ENCODE measurements at regions not wholly inside any gene's neighbourhood (a gene's known extent, or its start where the extent isn't known, plus 50 kb on each side); places are given as distances from the start of the nearest gene placed in this dataset.
"Not testable (repeated sequence)": the region's sequence is repeated elsewhere in the genome, so short reads cannot be mapped to it uniquely, and the experiment has no call there.

DNA sequence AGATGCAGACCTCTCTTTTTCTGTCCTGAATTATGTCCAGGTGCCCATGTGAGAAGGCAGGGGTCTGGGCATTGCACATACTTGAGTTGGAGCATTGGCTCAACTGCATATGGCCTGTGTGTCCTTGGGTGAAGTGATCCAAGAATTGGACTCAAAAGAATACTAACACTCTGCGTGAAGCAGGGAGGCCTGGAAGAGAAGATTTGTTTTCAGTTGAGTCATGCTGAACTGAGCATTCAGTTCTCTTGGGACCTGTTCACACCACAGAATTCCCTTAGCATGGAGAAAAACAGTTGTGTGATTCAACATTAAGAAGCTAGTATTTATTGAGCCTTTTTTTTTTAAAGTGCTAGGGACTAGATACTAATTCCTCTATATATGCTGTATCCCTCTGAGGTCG, 164.7 kb upstream of the TBX3 start:
- no peak for DNase-seq

GRCh38 chr12:114847441-114848035, 163.6 kb upstream of the TBX3 start:
- no peak for DNase-seq

- no peak for DNase-seq
These were observed 162.8 kb upstream of the TBX3 start for GRCh38 chr12:114846771-114847170.

GRCh38 chr12:114841557-114842251, 157.7 kb upstream of the TBX3 start:
- no peak for DNase-seq

DNA sequence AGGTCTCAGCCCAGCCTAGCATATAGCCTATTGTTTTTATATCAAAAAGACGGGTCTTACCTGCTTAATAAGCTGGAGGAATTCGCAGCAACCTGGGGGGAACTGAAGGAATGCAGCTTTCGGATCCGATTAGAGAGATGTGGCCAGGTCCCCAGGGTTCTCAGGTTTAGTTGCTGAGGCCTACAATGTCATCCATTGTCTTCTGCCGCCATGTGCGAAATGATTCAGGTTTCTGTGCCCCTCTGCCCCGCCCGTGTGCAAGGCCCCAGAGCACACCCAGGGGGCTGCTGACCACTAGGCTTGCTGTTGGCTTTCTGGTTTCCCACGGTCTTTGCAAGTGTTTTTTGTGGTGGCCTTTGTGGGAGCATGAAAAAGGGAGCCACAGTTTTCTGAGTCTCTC, 154.5 kb upstream of the TBX3 start:
- DNase-seq, result no peak

DNA sequence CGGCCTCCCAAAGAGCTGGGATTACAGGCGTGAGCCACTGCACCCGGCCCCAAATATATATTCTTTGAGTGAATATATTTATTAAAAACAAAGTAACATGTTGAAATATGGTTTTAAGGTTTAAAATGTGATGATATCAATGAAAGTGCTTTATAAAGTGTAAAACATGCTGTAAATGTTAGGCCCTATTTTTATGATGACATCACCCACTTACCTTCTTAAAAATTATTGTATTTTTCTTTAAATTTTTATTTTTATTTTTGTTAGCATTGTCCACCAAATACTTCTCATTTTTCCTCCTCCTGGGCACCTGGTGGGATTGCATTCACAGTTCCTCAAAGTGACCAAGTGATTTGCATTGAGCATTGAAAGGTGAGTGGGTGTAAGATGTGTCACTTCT, 152.6 kb upstream of the TBX3 start:
- DNase-seq, result no peak

GRCh38 chr12:114835031-114835430, 151.1 kb upstream of the TBX3 start:
- no peak for DNase-seq

DNA sequence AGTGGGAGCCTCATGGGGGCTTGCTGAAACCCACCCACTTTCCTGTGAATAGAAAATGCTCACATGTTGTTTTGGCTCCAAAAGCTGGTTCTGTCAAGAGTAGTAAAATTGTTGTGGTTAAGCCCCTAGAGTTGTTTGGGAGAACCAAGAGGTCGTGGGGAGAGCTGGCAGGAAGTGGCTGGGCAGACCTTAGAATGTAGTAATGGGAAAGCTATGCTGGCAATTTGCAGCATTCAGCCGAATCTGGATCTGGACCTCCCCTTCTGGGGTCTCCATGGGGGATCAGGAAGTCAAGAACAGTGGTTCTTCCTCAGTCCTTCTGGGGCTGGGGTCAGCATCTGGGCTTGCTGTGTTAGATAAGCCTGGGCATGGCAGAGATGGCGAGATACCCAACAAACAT, 150.6 kb upstream of the TBX3 start:
- DNase-seq, result no peak

GRCh38 chr12:114829833-114830232, 145.9 kb upstream of the TBX3 start:
- DNase-seq, result no peak

DNA sequence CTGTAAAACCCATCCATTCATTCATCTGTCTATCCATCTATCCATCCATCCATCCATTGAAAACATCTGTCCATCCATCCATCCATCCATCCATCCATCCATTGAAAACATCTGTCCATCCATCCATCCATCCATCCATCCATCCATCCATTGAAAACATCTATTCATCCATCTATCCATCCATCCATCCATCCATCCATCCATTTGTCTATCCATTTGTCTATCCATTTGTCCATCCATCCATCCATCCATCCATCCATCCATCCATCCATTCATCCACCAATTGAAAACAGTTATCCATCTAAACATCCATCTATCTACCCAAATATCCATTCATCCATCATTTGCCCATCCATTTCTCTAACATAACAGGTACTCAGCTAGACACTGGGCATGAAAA, 145.3 kb upstream of the TBX3 start:
- DNase-seq, result not testable (repeated sequence)

DNA sequence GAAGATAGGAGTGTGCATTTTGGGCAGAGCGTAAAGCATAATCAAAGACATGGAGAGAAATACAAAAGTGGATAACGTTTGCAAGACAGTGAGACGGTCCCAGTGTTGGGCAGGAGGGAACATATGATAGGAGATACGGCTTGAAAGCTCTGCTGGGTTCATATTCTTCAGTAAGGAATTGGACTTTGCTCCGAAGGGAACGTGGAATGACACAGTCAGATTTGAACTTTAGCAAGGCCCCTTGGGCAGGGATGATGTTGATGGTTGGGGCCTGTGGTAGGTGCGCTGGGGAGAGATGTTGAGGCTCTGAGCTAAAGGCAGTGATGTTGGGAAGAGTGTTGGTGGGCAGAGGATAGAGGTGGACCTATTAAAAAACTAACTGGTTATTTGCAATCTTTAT, 143.5 kb upstream of the TBX3 start:
- no peak for DNase-seq

DNA sequence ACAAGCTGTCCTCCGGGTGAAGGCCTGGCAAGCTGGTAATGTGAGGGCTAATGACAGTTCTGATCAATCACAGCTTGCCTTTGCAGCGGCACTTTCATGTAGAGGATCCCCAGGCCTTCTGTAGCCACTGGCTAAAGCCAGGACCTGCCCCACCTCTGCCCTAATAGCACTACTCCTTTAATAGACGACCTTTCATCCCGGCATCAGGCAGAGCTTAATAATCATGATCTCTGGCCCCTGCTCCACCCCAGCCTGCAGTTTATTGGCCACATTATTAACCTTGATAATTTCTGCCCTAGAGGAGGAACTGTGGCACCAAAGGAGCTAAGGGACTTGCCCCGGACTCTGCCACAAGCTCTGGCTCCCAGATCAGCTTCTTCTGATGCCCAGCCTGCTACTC, 142.3 kb upstream of the TBX3 start:
- no peak for DNase-seq

- DNase-seq, result no peak
These were observed 139.7 kb upstream of the TBX3 start for GRCh38 chr12:114823724-114824123.

DNA sequence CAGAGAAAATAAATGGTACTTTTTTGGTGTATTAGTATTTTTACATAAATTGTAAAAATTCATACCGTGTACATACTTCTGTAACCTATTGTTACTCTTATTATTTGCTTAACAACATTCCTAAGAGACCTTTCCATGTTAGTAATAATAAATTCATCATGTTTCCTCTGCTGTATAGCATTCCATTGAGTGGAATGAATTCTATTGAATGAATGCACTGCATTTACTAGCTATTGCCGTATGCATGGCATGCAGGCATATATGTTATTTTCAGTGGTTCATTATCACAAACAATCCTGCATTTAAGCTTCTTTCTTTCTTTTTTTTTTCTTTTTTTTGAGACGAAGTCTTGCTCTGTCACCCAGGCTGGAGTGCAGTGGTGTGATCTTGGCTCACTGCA, 137.6 kb upstream of the TBX3 start:
- DNase-seq, result no peak

GRCh38 chr12:114820796-114821195, 136.8 kb upstream of the TBX3 start:
- DNase-seq, result no peak

DNA sequence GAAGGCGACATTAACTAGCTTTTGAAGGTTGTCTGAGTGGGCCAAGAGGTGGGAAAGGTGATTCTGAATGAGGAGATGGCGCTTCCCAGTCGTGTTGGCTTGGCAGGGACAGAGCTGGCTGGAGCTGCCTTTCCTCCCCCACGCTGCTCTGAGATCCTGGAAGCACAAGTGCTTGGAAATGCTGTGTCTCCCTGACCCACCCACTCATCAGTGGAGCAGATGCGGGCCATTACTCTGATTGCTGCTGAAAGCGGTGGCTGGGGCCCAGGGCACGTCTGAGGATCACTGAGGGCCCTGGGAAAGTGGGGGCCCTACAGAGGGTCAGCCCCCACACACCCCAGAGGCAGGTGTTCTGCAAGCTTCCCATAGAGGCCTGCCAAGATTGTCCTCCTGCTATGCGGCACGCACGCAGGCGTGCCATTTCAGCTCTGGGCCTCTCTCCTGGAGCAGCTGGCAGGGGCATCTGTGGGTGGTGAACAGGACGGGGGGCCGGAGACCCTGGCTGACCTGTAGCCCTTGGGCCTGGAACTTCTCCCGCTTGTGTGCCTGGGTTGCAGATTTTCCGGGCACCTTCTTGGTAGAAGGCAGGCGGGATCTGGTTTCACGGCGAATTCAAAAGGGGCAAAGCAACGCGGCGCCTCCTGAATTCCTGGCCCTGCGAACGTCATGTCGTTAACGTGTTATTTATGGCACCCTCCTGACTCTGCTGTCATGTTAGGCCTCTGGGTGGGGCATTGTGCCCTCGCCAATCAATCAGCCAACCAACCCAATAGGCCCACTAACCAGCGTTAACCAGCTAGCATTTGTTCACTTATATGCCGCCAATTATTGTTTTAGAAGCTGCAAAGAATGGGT, 133.8 kb upstream of the TBX3 start:
- DNase-seq, result no peak

- no peak for DNase-seq
These were observed 131.2 kb upstream of the TBX3 start for GRCh38 chr12:114815026-114815795.

GRCh38 chr12:114812858-114813761, 129.1 kb upstream of the TBX3 start:
- DNase-seq, result no peak

- no peak for DNase-seq
These were observed 128.4 kb upstream of the TBX3 start for GRCh38 chr12:114812384-114812783.

DNA sequence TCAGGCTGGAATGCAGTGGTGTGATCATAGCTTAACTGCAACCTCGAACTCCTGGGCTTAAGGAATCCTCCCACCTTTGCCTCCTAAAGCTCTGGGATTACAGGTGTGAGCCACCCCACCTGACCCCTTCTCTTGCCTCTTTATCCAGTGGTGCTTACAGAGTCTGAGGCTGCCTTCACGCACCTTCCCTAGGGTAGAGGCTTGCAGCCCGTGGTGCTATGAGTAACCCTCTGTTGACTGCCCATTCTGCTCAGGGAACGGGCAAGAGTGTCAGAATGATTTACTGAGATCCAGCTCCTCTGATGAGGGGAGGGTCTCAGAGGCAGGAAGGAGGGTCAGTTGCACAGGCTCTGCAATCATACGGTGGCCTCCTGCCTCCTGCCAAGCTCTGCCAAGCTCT, 125.1 kb upstream of the TBX3 start:
- no peak for DNase-seq

GRCh38 chr12:114801381-114801780, 117.4 kb upstream of the TBX3 start:
- DNase-seq, result not testable (repeated sequence)

GRCh38 chr12:114800566-114800965, 116.6 kb upstream of the TBX3 start:
- DNase-seq, result not testable (repeated sequence)
